AG04450 (cell line): ENCODE measurements at regions not wholly inside any gene's neighbourhood (a gene's known extent, or its start where the extent isn't known, plus 50 kb on each side); places are given as distances from the start of the nearest gene placed in this dataset.

ENCODE experiments used
- CTCF ChIA-PET: fragments of 300-600, 350-600 bp; formaldehyde crosslinking; extraction: SDS; loops from one replicate; lab custom pipeline; 2022; ENCODE audit warnings: antibody characterized with exemption, inconsistent platforms; lab: Charles Lee
- POLR2A ChIA-PET: fragments of 350-600 bp; formaldehyde crosslinking; extraction: SDS; loops from one replicate; lab custom pipeline; 2021; ENCODE audit warnings: antibody characterized with exemption, inconsistent platforms; lab: Yijun Ruan, JAX
- DNase-seq: peaks from one replicate; pipeline ENCODE4 v3.0.0-alpha.2; 2011; ENCODE audit warnings: low read depth, low spot score
- H3K27ac ChIP-seq: one replicate; pipeline ENCODE4 v1.5.1; 2012; ENCODE audit warnings: low read depth, low read length, control low read depth
- H3K27me3 ChIP-seq: one replicate; pipeline ENCODE4 v1.6.0; 2012; ENCODE audit warnings: low read length; ENCODE audit not compliant: control insufficient read depth, insufficient read depth
- H3K4me3 ChIP-seq: 2 replicates; pipeline ENCODE4 v1.5.1; 2011; ENCODE audit warnings: mild to moderate bottlenecking, low read depth, low read length, control low read depth
- H3K9me3 ChIP-seq: 2 replicates; pipeline ENCODE4 v1.5.1; 2012; ENCODE audit warnings: low read length; ENCODE audit not compliant: control insufficient read depth, insufficient read depth
- CTCF ChIP-seq: IDR thresholded peaks from 2 replicates; pipeline ENCODE4 v1.5.1; 2011; ENCODE audit warnings: low read depth, low read length, control low read depth, inconsistent platforms

- CTCF ChIA-PET = interaction anchor here (0.7 to 2.4 kb wide), 11 partner anchors 13 to 1911 kb away, joined by 3 to 12 read pairs (median 5); no protein-coding TSS in a partner anchor
- no peak for DNase-seq
Measured at GRCh38 chr16:74035816-74036215, 260.8 kb upstream of the PSMD7 start.

DNA sequence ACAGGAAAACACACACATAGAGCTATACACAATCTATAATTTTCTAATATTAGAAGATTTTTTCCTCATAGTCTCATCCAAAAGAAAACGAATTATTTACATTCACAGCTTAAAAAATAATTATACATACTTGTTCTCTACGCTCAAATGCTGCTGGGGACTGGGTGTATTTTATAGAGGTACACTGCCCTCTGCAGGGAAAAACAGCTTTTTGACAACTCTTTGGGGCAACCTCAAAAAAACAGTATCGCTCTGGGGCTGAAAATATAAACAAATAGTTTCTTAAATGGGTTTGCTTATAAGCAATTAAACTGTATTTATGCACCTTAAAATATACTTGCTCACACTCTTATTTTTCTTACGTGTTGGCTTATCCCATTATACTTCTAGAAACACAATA, 261.8 kb upstream of the PSMD7 start:
- H3K27ac ChIP-seq = no peak overlapping the region
- no peaks in the 10 kb centered on the region for H3K27me3 ChIP-seq
- H3K4me3 ChIP-seq = no peak overlapping the region
- TF ChIP-seq CTCF = peak; percentile 36
- no peaks in the 10 kb centered on the region for H3K9me3 ChIP-seq
- DNase-seq = no peak
- CTCF ChIA-PET = interaction anchor here (0.6 to 2.4 kb wide), 15 partner anchors 11 to 1910 kb away, joined by 3 to 12 read pairs (median 4); no protein-coding TSS in a partner anchor
- POLR2A ChIA-PET = no interaction called here

More at GRCh38 chr16:74035816-74036215, 260.8 kb upstream of the PSMD7 start:
- POLR2A ChIA-PET = no interaction called here
- H3K4me3 ChIP-seq = no peak overlapping the region
- no peaks in the 10 kb centered on the region for H3K9me3 ChIP-seq
- H3K27me3 ChIP-seq = no peaks in the 10 kb centered on the region
- TF ChIP-seq CTCF = peak; percentile 28; the same call in 1 of the 2 replicates
- H3K27ac ChIP-seq = no peak overlapping the region

DNA sequence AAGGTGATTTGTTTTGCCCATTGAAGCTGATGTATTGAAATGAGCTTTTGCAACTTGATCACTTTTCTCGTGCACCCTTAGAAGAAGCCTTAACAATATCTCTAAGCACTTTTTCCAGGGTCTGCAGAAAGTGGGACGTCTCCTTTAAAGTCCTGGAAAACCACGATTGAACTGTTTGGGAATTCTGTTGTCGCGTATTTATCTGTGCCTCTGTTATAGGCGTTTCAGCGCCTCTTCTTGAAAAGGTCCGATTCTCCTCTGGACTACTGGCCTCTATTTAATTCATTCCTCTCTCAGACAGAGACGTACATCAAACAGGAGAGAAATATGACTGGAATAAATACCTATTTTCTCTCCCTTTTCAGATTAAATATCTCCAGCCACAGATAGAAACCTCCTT, 262.4 kb upstream of the PSMD7 start:
- Histone ChIP-seq H3K27ac (no peak overlapping the region), H3K27me3 (no peaks in the 10 kb centered on the region), H3K9me3 (no peaks in the 10 kb centered on the region), H3K4me3 (no peak overlapping the region)
- no peak for TF ChIP-seq CTCF
- no peak for DNase-seq
- ChIA-PET CTCF (interaction anchor here (0.6 to 2.4 kb wide), 12 partner anchors 12 to 1909 kb away, joined by 3 to 12 read pairs (median 4); no protein-coding TSS in a partner anchor), POLR2A (no interaction called here)

DNA sequence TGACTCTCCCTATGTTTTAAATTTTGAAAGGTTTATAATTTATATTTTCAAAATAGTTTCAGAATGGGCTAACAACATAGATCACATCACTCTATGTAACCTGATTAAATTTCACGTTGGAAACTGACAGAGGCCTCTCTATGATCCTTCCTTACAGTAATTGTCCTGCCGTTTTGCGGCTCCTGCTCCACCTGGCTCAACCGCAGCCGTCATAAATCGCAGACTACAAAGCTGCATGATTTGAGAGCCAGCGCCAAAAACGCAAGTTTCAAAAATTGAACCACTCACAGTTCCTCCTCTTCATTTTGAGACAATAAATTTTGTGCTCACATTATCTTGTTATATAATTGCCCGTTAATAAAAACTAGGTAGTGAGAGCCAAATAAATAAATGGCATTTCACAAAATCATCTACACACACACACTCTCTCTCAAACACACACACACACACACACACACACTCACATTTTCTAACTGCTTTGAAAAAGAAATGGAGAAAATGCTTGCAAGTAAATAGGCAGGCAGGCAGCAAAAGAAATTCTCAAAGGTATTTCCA, 263.1 kb upstream of the PSMD7 start:
- ChIA-PET POLR2A (no interaction called here), CTCF (interaction anchor here (0.7 to 2.4 kb wide), 4 partner anchors 13 to 1555 kb away, joined by 3 to 12 read pairs (median 4); no protein-coding TSS in a partner anchor)
- Histone ChIP-seq H3K27me3 (no peaks in the 10 kb centered on the region), H3K9me3 (no peaks in the 10 kb centered on the region), H3K27ac (no peak overlapping the region), H3K4me3 (no peak overlapping the region)
- no peak for TF ChIP-seq CTCF
- DNase-seq = no peak

DNA sequence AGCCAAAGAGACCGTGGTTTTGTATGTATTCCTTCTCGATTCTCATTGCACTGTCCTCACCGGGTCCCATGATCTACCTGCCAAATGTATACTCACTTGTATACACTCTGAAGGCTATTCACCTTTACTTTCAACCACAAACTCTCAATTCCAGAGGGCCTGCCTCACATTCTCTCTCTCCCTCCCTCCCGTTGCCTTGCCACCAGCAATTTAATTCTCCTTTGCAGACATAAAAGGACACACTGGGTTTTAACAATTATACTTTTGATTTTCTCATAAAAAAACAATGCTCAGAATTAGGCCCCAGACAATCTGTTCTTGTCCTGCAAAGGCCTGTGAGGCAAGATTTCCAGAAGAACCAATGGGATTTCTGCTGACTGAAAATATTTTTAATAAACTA, 265.1 kb upstream of the PSMD7 start:
- ChIA-PET POLR2A (no interaction called here), CTCF (no interaction called here)
- no peaks in the 10 kb centered on the region for H3K9me3 ChIP-seq
- H3K27me3 ChIP-seq = no peaks in the 10 kb centered on the region
- TF ChIP-seq CTCF = no peak
- DNase-seq = no peak
- H3K27ac ChIP-seq = no peak overlapping the region
- no peak overlapping the region for H3K4me3 ChIP-seq
